NCI-H524 treated with DMSO at 0.1 percent for 48 hours (cell line): ENCODE measurements at regions not wholly inside any gene's neighbourhood (a gene's known extent, or its start where the extent isn't known, plus 50 kb on each side); places are given as distances from the start of the nearest gene placed in this dataset.
"Not testable (repeated sequence)": the region's sequence is repeated elsewhere in the genome, so short reads cannot be mapped to it uniquely, and the experiment has no call there.

ENCODE experiments used
- DNase-seq: peaks from one replicate; lab custom pipeline; 2025; lab: John Stamatoyannopoulos, UW

GRCh38 chr3:184477940-184478339 lies 83.6 kb upstream of the EPHB3 start:
- DNase-seq = no peak

DNA sequence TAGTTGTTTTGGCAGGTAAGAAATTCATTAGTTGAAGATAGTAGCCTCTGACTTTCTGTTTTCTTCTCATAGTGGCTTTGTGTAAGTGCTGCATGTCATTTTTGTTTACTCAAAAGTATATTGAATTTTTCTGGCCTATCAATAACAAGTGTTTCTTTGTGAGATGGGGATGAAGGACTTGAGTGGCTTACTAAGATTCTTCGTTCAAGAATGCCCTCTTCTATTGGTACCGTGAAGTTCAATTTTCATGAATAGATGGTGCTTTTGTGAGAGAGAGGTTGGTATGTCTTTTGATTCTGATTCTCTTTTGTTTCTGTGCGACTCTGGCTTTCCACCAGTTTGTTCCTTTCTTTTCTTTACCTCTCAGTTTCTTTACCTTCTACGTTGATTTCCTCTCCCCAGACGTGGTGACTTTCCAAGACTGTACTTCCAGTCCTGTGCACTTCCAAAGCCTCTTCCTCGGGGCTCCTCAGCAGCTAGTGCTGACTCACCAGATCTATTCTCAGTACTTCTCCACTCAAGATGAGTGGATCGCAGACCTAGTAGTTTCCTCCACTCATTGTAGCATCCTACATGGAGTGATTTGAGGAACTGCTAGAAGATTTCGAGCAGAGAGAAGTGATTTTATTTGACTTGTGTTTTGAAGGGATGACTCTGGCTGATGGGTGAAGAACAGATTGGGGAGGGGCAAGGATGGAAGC lies 82.0 kb upstream of the EPHB3 start:
- no peak for DNase-seq

- DNase-seq = no peak
Observed at GRCh38 chr3:184480831-184481230, 80.8 kb upstream of the EPHB3 start.

DNA sequence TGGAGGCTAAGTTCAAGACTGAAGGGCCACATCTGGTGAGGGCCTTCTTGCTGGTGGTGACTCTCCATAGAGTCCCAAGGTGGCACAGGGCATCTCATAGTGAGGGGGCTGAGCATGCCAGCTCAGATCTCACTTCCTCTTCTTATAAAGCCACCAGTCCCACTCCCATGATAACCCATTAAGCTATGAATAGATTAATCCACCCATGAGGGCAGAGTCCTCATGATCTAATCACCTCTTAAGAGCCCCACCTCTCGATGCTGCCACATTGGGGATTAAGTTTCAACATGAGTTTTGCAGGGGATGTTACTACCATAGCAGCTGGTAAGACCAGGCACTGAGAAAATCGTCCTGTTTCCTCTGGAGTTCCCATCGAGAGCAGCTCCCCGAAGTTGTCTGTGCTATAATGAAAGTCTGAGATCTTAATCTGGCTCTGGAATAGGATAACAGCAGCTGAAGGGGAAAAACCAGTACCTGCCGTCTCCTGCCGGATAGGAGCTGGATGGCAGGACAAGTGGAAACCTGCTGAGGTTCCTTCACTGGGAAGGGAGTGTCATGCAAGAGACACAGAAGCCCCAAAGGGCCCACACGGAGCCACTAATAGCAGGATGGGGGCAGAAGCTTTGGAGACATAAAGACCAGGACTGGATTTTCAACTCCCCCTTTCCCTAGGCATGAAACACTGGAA lies 79.5 kb upstream of the EPHB3 start:
- DNase-seq = peak; percentile 98

DNA sequence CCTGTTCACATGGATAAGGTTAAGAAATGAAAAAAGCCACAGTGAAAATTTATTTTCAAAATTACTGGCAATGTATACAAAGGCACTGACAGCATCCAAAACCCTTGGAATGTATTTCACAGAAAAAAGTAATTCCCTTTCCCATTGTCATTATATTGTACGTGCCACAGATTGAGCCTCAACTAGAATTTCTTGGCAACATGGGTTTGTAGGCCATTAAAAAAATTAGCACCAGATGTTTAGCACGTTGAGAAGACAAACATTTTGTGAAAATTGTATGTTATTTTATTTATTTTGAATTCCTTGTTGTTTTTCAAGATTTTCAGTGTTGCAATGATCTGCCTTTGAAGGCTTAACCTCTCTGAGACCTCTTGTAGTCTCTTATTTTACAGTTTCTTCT lies 76.3 kb upstream of the EPHB3 start:
- no peak for DNase-seq

- DNase-seq = no peak
Observed at GRCh38 chr3:184485906-184486305, 75.7 kb upstream of the EPHB3 start.

- peak; percentile 82 for DNase-seq
Observed at GRCh38 chr3:184486614-184487013, 75.0 kb upstream of the EPHB3 start.

GRCh38 chr3:184488577-184488976 lies 73.0 kb upstream of the EPHB3 start:
- DNase-seq = no peak

GRCh38 chr3:184489268-184489841 lies 72.2 kb upstream of the EPHB3 start:
- no peak for DNase-seq

DNA sequence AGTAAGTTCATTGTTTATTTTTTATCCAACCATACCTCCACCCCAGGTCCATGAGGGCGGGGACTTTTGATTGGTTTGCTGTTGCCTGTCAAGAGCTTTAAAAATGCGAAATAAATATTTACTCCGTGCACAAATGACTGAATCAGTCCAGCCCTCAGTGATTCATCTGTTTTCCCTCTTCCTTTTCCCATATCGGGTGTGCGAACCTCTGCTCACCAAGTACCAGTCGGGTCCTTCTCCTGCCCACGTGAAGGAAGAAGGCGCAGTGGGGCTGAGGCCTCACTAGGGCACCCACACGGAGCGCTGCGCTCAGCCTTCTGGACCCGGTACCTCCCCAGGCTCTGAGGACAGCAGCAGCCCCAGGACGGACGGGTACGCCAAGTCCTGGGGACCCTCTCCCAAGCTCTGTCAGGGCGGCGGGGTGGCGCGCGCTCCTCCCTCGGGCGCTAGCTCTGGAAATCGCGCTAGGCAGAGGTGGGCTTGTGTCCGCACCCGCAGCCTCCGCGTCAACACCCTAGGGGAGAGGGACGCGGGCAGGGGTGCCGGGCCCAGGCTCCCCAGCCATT lies 70.5 kb upstream of the EPHB3 start:
- DNase-seq = no peak

DNA sequence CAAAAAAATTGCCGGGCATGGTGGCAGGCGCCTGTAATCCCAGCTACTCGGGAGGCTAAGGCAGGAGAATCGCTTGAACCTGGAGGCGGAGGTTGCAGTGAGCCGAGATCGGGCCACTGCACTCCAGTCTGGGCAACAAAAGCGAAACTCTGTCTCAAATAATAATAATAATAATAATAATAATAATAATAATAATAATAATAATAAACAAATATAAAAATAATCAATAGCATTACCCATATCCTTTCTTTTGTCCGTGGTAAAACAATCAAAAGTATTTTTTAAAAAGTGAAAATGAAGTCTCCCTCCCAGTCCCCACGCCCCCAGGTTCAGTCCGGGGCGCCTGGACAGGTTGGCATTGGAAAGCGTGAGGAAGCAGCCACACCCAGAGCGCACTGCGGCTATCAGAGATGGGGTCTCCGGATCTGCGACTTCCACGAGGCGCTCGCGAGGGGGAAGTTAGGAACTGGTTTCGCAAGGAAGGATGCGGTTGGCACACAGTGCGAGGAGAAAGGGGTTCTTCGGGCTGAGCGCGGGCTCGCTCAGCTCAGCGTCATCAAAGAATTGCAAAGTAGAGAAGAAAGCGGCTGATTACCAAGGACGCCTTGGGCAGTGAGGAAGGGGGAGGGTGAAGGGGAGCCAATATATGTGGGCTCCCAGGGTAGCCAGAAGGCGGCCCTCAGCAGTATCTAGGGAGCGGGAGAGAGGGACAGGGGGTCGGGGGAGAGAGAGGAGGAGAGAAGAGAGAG lies 69.5 kb upstream of the EPHB3 start:
- no peak for DNase-seq

GRCh38 chr3:184496933-184497332 lies 64.7 kb upstream of the EPHB3 start:
- peak; percentile 32 for DNase-seq

DNA sequence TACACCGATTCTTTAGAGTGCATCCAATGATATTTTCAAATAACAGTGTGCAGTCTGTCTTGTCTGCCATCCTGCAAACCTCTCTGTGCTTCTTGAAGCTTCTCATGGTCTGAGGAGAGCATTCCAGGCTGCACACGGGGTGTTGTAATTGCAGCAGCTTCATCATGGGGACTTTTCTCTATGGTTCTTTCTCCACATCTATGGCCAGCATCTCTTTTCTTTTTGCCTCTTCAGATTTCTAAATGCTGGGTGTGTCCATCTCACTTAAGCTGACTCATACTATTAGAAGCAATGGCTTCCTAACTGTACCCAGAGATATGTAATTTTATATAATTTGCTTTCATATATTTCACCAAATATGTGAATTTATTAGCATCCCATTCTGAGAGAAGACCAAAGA lies 63.8 kb upstream of the EPHB3 start:
- DNase-seq = no peak

GRCh38 chr3:184498986-184499606 lies 62.5 kb upstream of the EPHB3 start:
- DNase-seq = no peak

- no peak for DNase-seq
Observed at GRCh38 chr3:184500344-184500923, 61.2 kb upstream of the EPHB3 start.

GRCh38 chr3:184502123-184502667 lies 59.4 kb upstream of the EPHB3 start:
- no peak for DNase-seq

DNA sequence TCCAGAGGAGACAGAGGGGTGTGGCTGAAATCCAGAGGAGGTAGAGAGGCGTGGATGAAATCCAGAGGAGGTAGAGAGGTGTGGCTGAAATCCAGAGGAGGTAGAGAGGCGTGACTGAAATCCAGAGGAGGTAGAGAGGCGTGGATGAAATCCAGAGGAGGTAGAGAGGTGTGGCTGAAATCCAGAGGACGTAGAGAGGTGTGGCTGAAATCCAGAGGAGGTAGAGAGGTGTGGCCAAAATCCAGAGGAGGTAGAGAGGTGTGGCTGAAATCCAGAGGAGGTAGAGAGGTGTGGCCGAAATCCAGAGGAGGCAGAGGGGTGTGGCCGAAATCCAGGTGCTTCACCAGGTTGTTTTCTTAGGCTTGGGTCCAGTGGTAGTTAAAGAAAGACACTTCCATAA lies 58.7 kb upstream of the EPHB3 start:
- not testable (repeated sequence) for DNase-seq

DNA sequence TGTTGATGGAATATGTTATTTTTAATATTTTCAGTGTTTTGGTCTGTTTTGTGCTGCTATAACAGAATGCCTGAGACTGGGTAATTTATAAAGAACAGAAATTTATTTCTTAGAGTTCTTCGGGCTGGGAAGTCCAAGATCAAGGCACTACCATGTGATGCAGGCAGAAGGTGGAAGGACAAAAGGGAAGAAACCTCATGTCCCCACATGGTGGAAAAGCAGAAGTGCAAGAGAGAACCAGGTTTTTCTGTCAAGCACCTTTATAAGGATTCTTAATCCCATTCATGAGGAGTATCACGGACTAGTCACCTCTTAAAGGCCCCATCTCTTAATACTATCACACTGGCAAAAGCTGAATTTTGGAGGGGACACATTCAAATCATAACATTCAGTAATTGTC lies 57.9 kb upstream of the EPHB3 start:
- no peak for DNase-seq

DNA sequence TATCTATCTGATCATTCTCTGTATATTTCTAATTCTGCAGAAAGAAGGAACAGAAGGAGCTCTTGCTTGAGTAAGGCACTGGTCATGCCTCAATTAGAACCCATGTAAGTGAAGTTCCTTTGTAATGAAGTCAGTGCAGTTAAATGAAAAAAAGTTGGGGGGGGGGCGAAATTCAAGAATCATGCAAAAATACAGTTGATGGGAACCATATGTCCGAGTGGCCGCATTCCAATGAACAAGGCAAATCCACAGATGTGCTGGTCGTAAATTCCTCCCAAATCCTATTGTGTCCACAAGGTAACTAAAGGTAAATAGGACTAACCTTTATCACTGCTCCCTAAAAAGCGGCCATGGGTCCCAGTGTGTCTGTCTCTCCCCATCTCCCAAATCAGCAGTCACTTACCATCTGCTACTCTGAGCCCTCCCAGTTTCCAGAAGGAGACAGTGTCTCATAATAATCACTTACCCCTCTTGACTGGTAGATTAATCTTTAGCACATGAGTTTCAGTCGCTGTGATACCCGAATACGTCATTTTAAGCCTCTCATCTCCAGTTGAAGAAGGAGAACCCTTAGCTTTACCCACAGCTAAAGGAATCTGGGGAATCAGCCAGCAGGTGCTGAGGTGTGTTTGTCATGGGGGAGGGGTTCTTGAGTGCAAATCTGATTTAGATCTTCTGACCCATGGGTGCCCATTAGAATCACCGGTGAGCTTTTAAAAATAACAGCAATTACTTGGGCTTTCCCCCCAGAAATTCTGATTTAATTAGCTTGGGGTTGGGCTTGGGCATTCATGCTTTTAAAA lies 56.3 kb upstream of the EPHB3 start:
- peak; percentile 96 for DNase-seq

- no peak for DNase-seq
Observed at GRCh38 chr3:184506561-184506991, 55.0 kb upstream of the EPHB3 start.
